ENCODE measurements at regions not wholly inside any gene's neighbourhood (a gene's known extent, or its start where the extent isn't known, plus 50 kb on each side); places are given as distances from the start of the nearest gene placed in this dataset.

DNA sequence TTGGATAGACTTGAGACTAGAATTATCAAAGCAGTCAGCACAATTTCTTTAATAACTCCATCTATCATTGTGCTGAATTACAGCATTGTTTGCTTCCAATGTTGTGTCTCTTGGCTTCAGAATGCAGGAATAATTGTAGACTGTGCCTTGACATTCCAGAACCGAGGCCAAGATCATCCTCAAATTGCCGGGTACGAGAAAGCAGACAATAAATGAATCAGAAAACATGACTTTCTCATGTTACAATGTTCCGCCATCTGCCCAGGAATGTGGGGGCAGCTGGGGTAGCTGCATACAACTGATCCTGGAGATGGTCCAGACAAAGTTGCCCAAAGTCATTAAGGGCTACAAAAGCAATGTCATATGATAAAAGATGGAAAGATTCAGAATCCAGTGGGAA lies 206.2 kb upstream of the SGCD start:
- TF ChIP-seq, protein P1, sequence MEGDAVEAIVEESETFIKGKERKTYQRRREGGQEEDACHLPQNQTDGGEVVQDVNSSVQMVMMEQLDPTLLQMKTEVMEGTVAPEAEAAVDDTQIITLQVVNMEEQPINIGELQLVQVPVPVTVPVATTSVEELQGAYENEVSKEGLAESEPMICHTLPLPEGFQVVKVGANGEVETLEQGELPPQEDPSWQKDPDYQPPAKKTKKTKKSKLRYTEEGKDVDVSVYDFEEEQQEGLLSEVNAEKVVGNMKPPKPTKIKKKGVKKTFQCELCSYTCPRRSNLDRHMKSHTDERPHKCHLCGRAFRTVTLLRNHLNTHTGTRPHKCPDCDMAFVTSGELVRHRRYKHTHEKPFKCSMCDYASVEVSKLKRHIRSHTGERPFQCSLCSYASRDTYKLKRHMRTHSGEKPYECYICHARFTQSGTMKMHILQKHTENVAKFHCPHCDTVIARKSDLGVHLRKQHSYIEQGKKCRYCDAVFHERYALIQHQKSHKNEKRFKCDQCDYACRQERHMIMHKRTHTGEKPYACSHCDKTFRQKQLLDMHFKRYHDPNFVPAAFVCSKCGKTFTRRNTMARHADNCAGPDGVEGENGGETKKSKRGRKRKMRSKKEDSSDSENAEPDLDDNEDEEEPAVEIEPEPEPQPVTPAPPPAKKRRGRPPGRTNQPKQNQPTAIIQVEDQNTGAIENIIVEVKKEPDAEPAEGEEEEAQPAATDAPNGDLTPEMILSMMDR (IDR thresholded peaks at IDR 0.05): no peak
- TF ChIP-seq POLR2A (IDR thresholded peaks at IDR 0.05): no peak
